GM12878 (cell line): ENCODE measurements at regions not wholly inside any gene's neighbourhood (a gene's known extent, or its start where the extent isn't known, plus 50 kb on each side); places are given as distances from the start of the nearest gene placed in this dataset.

Source experiments
- ATAC-seq: fragments of 200-7000 bp; cut with Tn5 transposase; 3 replicates; pipeline ENCODE4 v1.9.1; 2020; ENCODE audit warnings: mild to moderate bottlenecking, moderate library complexity
- BruUV-seq: library from RNA; stranded (reverse); fragments of 400-500 nt; replicated peaks from 2 replicates; lab custom pipeline; 2021; lab: Mats Ljungman, UMichigan
- CTCF ChIA-PET: fragments of 300-600 bp; sonication (Branson Sonifier 250); formaldehyde crosslinking; extraction: SDS; loops from one replicate; lab custom pipeline; 2021; ENCODE audit warnings: inconsistent platforms; lab: Yijun Ruan, JAX
- POLR2A ChIA-PET: fragments of 350-600 bp; formaldehyde crosslinking; extraction: SDS; loops from one replicate; lab custom pipeline; 2021; ENCODE audit warnings: inconsistent platforms; lab: Charles Lee
- RAD21 ChIA-PET: fragments of 300-600 bp; sonication (Branson Sonifier 250); formaldehyde crosslinking; loops from one replicate; lab custom pipeline; 2023; ENCODE audit warnings: antibody characterized with exemption; ENCODE audit not compliant: unreplicated experiment; lab: Charles Lee
- SMC1A ChIA-PET: fragments of 300-600 bp; sonication (Branson Sonifier 250); formaldehyde crosslinking; loops from one replicate; lab custom pipeline; 2023; ENCODE audit not compliant: unreplicated experiment, uncharacterized antibody; lab: Charles Lee
- DNase-seq: peaks from one replicate; pipeline ENCODE4 v3.0.0-alpha.2; 2011; ENCODE audit warnings: low read depth, low spot score
- FAIRE-seq: peaks from 3 replicates; lab custom pipeline; 2011; peaks lifted over from hg19 to GRCh38; lab: Jason Lieb, UNC
- H2AFZ ChIP-seq: 2 replicates; pipeline ENCODE4 v1.6.0; 2011; ENCODE audit warnings: low read depth, low read length, control low read depth; ENCODE audit not compliant: control insufficient read depth
- H3K27ac ChIP-seq: 2 replicates; pipeline ENCODE4 v1.5.1; 2011; ENCODE audit warnings: control low read depth; ENCODE audit not compliant: control insufficient read depth, insufficient read depth
- H3K27me3 ChIP-seq, 2 experiments: replicated peaks in 1 of 2; 2 replicates each; pipeline versions ENCODE4 v1.6.0 to v1.6.1; 2011; ENCODE audit warnings: low read length in 1 of 2; ENCODE audit not compliant: control insufficient read depth in 2 of 2, insufficient read depth in 2 of 2
- H3K36me3 ChIP-seq, 2 experiments: 2 replicates each; pipeline ENCODE4 v1.5.1; 2011; ENCODE audit warnings: low read length in 1 of 2; ENCODE audit not compliant: control insufficient read depth in 2 of 2, insufficient read depth in 2 of 2
- H3K4me1 ChIP-seq: 2 replicates; pipeline ENCODE4 v1.6.1; 2011; ENCODE audit warnings: mild to moderate bottlenecking, low read length, moderate library complexity, mixed read lengths; ENCODE audit not compliant: control insufficient read depth, insufficient read depth
- H3K4me2 ChIP-seq: 2 replicates; pipeline ENCODE4 v1.6.0; 2011; ENCODE audit warnings: control low read depth; ENCODE audit not compliant: control insufficient read depth, insufficient read depth
- H3K4me3 ChIP-seq: fragments of 200-600 bp; sonication (generic); 2 replicates; pipeline ENCODE4 v1.5.1; 2016
- H3K79me2 ChIP-seq: 2 replicates; pipeline ENCODE4 v1.6.0; 2011; ENCODE audit warnings: low read length; ENCODE audit not compliant: control insufficient read depth, insufficient read depth
- H3K9ac ChIP-seq: 2 replicates; pipeline ENCODE4 v1.8.0; 2011; ENCODE audit warnings: low read length, control low read depth, mixed read lengths; ENCODE audit not compliant: control insufficient read depth, insufficient read depth
- H3K9me3 ChIP-seq: replicated peaks from 3 replicates; pipeline ENCODE4 v1.5.1; 2011; ENCODE audit warnings: mild to moderate bottlenecking, low read length; ENCODE audit not compliant: control insufficient read depth, insufficient read depth
- H4K20me1 ChIP-seq: 2 replicates; pipeline ENCODE4 v1.6.0; 2011; ENCODE audit not compliant: control insufficient read depth, insufficient read depth
- ATF2 ChIP-seq: IDR thresholded peaks from 2 replicates; pipeline ENCODE4 v1.6.1; 2012; ENCODE audit warnings: low read length, inconsistent platforms
- CBFB ChIP-seq: IDR thresholded peaks from 2 replicates; pipeline ENCODE4 v1.6.1; 2016; ENCODE audit warnings: antibody characterized with exemption, low read depth
- CBX3 ChIP-seq: fragments of 200-600 bp; sonication (generic); IDR thresholded peaks from 2 replicates; pipeline ENCODE4 v1.6.1; 2016; ENCODE audit warnings: low read depth, borderline replicate concordance
- CEBPB ChIP-seq, 2 experiments: fragments of 150-350 bp in 1 of 2; IDR thresholded peaks; 2 replicates each; pipeline ENCODE4 v1.6.1; 2012 to 2014; ENCODE audit warnings: low read depth in 2 of 2, low read length in 2 of 2, borderline replicate concordance in 1 of 2, inconsistent platforms in 1 of 2
- CEBPZ ChIP-seq: fragments of 150-350 bp; IDR thresholded peaks from 2 replicates; pipeline ENCODE4 v1.6.1; 2016; ENCODE audit warnings: low read depth, low read length
- CREM ChIP-seq: IDR thresholded peaks from 2 replicates; pipeline ENCODE4 v1.6.1; 2014; ENCODE audit warnings: antibody characterized with exemption, low read depth
- CTCF ChIP-seq, 3 experiments: IDR thresholded peaks in 2 of 3; conservative IDR thresholded peaks in 1 of 3; 2 replicates each; pipeline ENCODE4 v1.5.1; 2011; ENCODE audit warnings: low read depth in 3 of 3, low read length in 3 of 3, mild to moderate bottlenecking in 3 of 3, control low read depth in 2 of 3, moderate library complexity in 2 of 3, inconsistent platforms in 1 of 3, mixed read lengths in 1 of 3; ENCODE audit not compliant: control insufficient read depth in 2 of 3, insufficient read depth in 1 of 3; ENCODE audit errors: extremely low read depth in 1 of 3
- PAX5 ChIP-seq: IDR thresholded peaks from 2 replicates; pipeline ENCODE4 v1.6.1; 2011; ENCODE audit warnings: low read depth, low read length, borderline replicate concordance
- PBX3 ChIP-seq: IDR thresholded peaks from 2 replicates; pipeline ENCODE4 v1.6.1; 2011; ENCODE audit warnings: mild to moderate bottlenecking, low read depth, low read length, moderate library complexity; ENCODE audit not compliant: insufficient replicate concordance
- RELA ChIP-seq: fragments of 450-650 bp; IDR thresholded peaks from 2 replicates; pipeline ENCODE4 v1.8.0; 2014; ENCODE audit warnings: borderline replicate concordance; ENCODE audit not compliant: partially characterized antibody
- RUNX3 ChIP-seq: IDR thresholded peaks from 2 replicates; pipeline ENCODE4 v1.6.1; 2012; ENCODE audit warnings: low read length, inconsistent platforms
- SIX5 ChIP-seq: IDR thresholded peaks from 2 replicates; pipeline ENCODE4 v1.6.1; 2011; ENCODE audit warnings: mild to moderate bottlenecking, low read depth, low read length, moderate library complexity; ENCODE audit not compliant: severe bottlenecking
- SMC3 ChIP-seq: IDR thresholded peaks from 2 replicates; pipeline ENCODE4 v1.6.1; 2011; ENCODE audit warnings: low read length, improper control_type of control experiment, borderline replicate concordance
- TBL1XR1 ChIP-seq: IDR thresholded peaks from 2 replicates; pipeline ENCODE4 v1.6.1; 2012; ENCODE audit warnings: low read depth, low read length, improper control_type of control experiment
- TCF7 ChIP-seq: IDR thresholded peaks from 2 replicates; pipeline ENCODE4 v1.6.1; 2014; ENCODE audit warnings: antibody characterized with exemption, borderline replicate concordance
- WRNIP1 ChIP-seq: IDR thresholded peaks from 2 replicates; pipeline ENCODE4 v1.6.1; 2011; ENCODE audit warnings: low read depth, low read length, improper control_type of control experiment, borderline replicate concordance
- ZNF24 ChIP-seq: fragments of 450-650 bp; IDR thresholded peaks from 2 replicates; pipeline ENCODE4 v1.6.1; 2017; ENCODE audit warnings: antibody characterized with exemption, mild to moderate bottlenecking
- ZNF384 ChIP-seq: IDR thresholded peaks from 2 replicates; pipeline ENCODE4 v1.6.1; 2012; ENCODE audit warnings: low read depth, mild to moderate bottlenecking, low read length, improper control_type of control experiment, borderline replicate concordance
- WGBS: methylation state at CpG from one replicate; pipeline ENCODE4 v1.1.6; 2016; ENCODE audit warnings: low lambda C conversion rate; ENCODE audit not compliant: insufficient replicate concordance, insufficient coverage; ENCODE audit errors: missing lambda C conversion rate; 5-methylcytosine and 5-hydroxymethylcytosine counted together
- in situ Hi-C: fragments of 300-500 bp; cut with MboI; formaldehyde crosslinking; loops from 9 replicates; pipeline ENCODE4 v1.14.3; 2018; ENCODE audit warnings: mixed read lengths
- intact Hi-C: fragments of 100-400 bp; cut with micrococcal nuclease; formaldehyde crosslinking; loops from one replicate; pipeline ENCODE4 v1.14.2; 2022; ENCODE audit not compliant: unreplicated experiment

GRCh38 chr7:9691286-9691685 lies 1257.9 kb downstream of the NXPH1 start:
- Histone ChIP-seq H3K4me3 (no peak overlapping the region), H3K79me2 (no peaks in the 10 kb centered on the region), H3K9ac (no peak overlapping the region), H3K27me3 (no peaks in the 10 kb centered on the region), H3K4me2 (no peak overlapping the region), H3K27ac (no peak overlapping the region), H3K36me3 (no peaks in the 10 kb centered on the region), H2AFZ (no peak overlapping the region), H3K9me3 (no peaks in the 10 kb centered on the region), H4K20me1 (no peaks in the 10 kb centered on the region), H3K4me1 (no peaks in the 10 kb centered on the region)
- FAIRE-seq, result no peak
- CTCF ChIA-PET, result no interaction called here
- no TSS peak for BruUV-seq
- WGBS, result 89% methylated on average over 2 of the region's 2 CpGs
- POLR2A ChIA-PET, result no interaction called here
- in situ Hi-C loops (no loop called here), intact Hi-C loops (no loop called here)
- no peak for DNase-seq
- RAD21 ChIA-PET, result no interaction called here
- no peak for TF ChIP-seq ZNF384
- TF ChIP-seq CREM, result no peak
- TF ChIP-seq PBX3, result no peak
- TF ChIP-seq TBL1XR1, result no peak
- TF ChIP-seq SIX5, result no peak
- TF ChIP-seq CBFB, result no peak
- no peak for TF ChIP-seq WRNIP1
- TF ChIP-seq RUNX3, result no peak
- TF ChIP-seq TCF7, result no peak
- TF ChIP-seq ZNF24, result no peak
- TF ChIP-seq ATF2, result no peak
- TF ChIP-seq CEBPZ, result no peak
- TF ChIP-seq RELA, result no peak
- no peak for TF ChIP-seq CEBPB (IDR thresholded peaks at IDR 0.05; ENCODE audit: borderline replicate concordance in 1 of 2, low read depth in 2 of 2, low read length in 2 of 2)
- no peak for TF ChIP-seq SMC3
- no peak for TF ChIP-seq PAX5
- TF ChIP-seq CTCF (IDR thresholded peaks at IDR 0.05 in 2 of 3, conservative IDR thresholded peaks at IDR 0.05 in 1 of 3; ENCODE audit: control insufficient read depth in 2 of 3, extremely low read depth in 1 of 3, insufficient read depth in 1 of 3, low read depth in 3 of 3, low read length in 3 of 3), result no peak
- TF ChIP-seq CBX3, result no peak
- ATAC-seq, result no peak
- SMC1A ChIA-PET, result no interaction called here
